DND-41 (cell line): ENCODE measurements at regions not wholly inside any gene's neighbourhood (a gene's known extent, or its start where the extent isn't known, plus 50 kb on each side); places are given as distances from the start of the nearest gene placed in this dataset.

Experiments used
- EZH2 ChIP-seq: IDR thresholded peaks from 3 replicates; pipeline ENCODE4 v1.6.1; 2012; ENCODE audit warnings: borderline replicate concordance, low read depth, mild to moderate bottlenecking, moderate library complexity, low read length, inconsistent platforms; ENCODE audit not compliant: severe bottlenecking
- TF ChIP-seq, protein P1 (sequence below): IDR thresholded peaks from 2 replicates; pipeline ENCODE4 v1.5.1; 2012; ENCODE audit warnings: borderline replicate concordance, low read length, moderate library complexity, mild to moderate bottlenecking; ENCODE audit not compliant: poor library complexity, severe bottlenecking; ENCODE audit errors: extremely low read depth

- TF ChIP-seq, protein P1, sequence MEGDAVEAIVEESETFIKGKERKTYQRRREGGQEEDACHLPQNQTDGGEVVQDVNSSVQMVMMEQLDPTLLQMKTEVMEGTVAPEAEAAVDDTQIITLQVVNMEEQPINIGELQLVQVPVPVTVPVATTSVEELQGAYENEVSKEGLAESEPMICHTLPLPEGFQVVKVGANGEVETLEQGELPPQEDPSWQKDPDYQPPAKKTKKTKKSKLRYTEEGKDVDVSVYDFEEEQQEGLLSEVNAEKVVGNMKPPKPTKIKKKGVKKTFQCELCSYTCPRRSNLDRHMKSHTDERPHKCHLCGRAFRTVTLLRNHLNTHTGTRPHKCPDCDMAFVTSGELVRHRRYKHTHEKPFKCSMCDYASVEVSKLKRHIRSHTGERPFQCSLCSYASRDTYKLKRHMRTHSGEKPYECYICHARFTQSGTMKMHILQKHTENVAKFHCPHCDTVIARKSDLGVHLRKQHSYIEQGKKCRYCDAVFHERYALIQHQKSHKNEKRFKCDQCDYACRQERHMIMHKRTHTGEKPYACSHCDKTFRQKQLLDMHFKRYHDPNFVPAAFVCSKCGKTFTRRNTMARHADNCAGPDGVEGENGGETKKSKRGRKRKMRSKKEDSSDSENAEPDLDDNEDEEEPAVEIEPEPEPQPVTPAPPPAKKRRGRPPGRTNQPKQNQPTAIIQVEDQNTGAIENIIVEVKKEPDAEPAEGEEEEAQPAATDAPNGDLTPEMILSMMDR, result no peak
- TF ChIP-seq EZH2, result no peak
These were observed 739.4 kb upstream of the ADGRL4 start for GRCh38 chr1:79745929-79746328.
